ENCODE measurements at regions not wholly inside any gene's neighbourhood (a gene's known extent, or its start where the extent isn't known, plus 50 kb on each side); places are given as distances from the start of the nearest gene placed in this dataset.

DNA sequence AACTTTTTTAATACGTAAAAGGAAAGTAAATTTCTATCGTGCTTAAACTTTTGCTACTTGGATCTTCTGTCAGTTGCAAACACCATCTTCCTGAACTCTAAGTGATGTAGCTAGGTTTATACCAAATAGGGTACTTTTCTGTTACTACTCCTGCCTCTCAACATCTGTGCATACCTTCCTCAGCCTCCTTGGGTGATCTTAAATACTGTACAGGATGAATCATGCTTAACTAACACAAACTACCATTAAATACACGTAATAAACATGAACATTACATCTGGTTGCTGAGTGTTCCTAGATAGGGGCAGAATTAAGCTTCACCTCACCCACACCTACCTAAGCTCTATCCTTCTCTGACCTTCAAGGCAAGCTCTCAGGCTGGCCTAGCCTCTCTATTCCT lies 398.0 kb downstream of the TXNL1 start:
- TF ChIP-seq CTCF (IDR thresholded peaks at IDR 0.05 in 4 of 5, conservative IDR thresholded peaks at IDR 0.05 in 1 of 5) (no peak), POLR2A (IDR thresholded peaks at IDR 0.05) (no peak)

Measured in gastrocnemius medialis (tissue), 4 donors.